Activated CD8-positive, alpha-beta T cell treated with anti-CD3 and anti-CD28 coated beads for 36 hours (primary cell): ENCODE measurements at regions not wholly inside any gene's neighbourhood (a gene's known extent, or its start where the extent isn't known, plus 50 kb on each side); places are given as distances from the start of the nearest gene placed in this dataset.

ENCODE experiments used
- ATAC-seq: fragments of 200-7000 bp; cut with Tn5 transposase; one replicate; pipeline ENCODE4 v1.10.0; 2021; ENCODE audit warnings: mild to moderate bottlenecking, moderate library complexity
- CTCF ChIA-PET: fragments of 350-600 bp; sonication (Branson Sonifier 250); formaldehyde crosslinking; loops from one replicate; lab custom pipeline; 2021; ENCODE audit warnings: antibody characterized with exemption; lab: Charles Lee
- POLR2A ChIA-PET: fragments of 350-600 bp; sonication (Branson Sonifier 250); formaldehyde crosslinking; loops from one replicate; lab custom pipeline; 2021; ENCODE audit warnings: antibody characterized with exemption; lab: Charles Lee
- DNase-seq: peaks from one replicate; pipeline ENCODE4 v3.0.0-alpha.2; 2020
- H3K27ac Mint-ChIP-seq: one replicate; pipeline ENCODE4 v1.8.0; 2021; ENCODE audit warnings: mild to moderate bottlenecking, mixed read lengths
- H3K27me3 Mint-ChIP-seq: one replicate; pipeline ENCODE4 v1.8.0; 2021; ENCODE audit warnings: mixed read lengths
- H3K36me3 Mint-ChIP-seq: one replicate; pipeline ENCODE4 v1.8.0; 2021; ENCODE audit warnings: low read depth, mixed read lengths
- H3K4me1 Mint-ChIP-seq: one replicate; pipeline ENCODE4 v1.8.0; 2021; ENCODE audit warnings: low read depth, mixed read lengths
- H3K4me3 Mint-ChIP-seq: one replicate; pipeline ENCODE4 v1.8.0; 2021; ENCODE audit warnings: mild to moderate bottlenecking, moderate library complexity, mixed read lengths
- H3K9me3 Mint-ChIP-seq: one replicate; pipeline ENCODE4 v1.8.0; 2021; ENCODE audit warnings: mixed read lengths
- CTCF ChIP-seq: fragments of 200-600 bp; IDR thresholded peaks from one replicate; pipeline ENCODE4 v1.8.0; 2022; ENCODE audit warnings: antibody characterized with exemption, mild to moderate bottlenecking
- intact Hi-C: fragments of 100-400 bp; cut with micrococcal nuclease; formaldehyde crosslinking; loops from one replicate; pipeline ENCODE4 v1.10.0; 2022

DNA sequence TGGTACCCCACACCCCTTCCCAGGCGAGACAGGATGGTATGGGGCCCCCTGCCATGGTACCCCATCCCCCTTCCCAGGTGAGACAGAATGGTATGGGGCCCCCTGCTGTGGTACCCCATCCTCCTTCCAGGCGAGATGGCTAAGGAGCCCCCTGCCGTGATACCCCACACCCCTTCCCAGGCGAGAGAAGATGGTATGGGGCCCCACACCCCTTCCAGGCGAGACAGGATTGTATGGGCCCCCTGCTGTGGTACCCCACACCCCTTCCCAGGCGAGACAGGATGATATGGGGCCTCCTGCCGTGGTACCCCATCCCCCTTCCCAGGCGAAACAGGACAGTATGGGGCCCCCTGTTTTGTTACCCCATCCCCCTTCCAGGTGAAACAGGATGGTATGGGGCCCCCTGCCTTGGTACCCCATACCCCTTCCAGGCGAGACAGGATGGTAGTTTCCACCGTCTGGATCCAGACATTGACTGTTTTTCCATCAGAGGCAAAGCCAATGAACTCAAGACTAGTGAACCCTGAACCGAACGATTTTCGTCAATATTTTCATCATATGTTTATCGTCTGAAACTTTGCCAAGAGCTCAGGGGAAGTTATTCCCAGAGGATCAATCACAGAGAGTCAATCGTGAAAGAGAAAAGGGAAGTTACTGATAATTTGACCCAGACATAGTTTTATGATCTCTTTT lies 75.0 kb downstream of the MYCN start:
- no peak for TF ChIP-seq CTCF
- DNase-seq (no peak), ATAC-seq (no peak)
- Mint-ChIP-seq H3K27ac (no peak overlapping the region), H3K4me1 (peaks cover 6% of the 10 kb centered on the region), H3K4me3 (no peak overlapping the region), H3K36me3 (no peaks in the 10 kb centered on the region), H3K27me3 (peaks cover 24% of the 10 kb centered on the region), H3K9me3 (no peaks in the 10 kb centered on the region)
- ChIA-PET POLR2A (no interaction called here), CTCF (no interaction called here)
- intact Hi-C loops: no loop called here

DNA sequence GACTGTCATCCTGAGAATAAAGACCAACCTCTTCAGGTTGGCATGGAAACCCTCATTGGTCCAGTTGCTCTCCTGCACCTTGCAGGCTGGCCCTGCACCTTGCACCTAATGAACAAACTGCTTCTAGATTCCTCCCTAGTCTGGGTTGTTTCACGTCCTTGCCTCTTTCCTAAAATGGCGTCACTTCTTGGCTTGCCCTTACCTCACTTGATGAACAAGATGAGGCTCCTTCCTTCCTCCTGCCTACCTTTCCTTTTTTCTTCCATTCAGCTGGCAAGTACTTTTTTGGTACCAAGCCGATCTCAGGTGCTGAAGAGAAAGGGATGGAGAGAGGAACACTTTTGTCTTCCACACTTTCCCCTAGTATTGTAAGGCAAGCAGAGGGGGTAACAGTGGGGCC lies 74.5 kb downstream of the MYCN start:
- Mint-ChIP-seq H3K27ac (no peak overlapping the region), H3K9me3 (no peaks in the 10 kb centered on the region), H3K4me1 (peaks cover 6% of the 10 kb centered on the region), H3K4me3 (no peak overlapping the region), H3K36me3 (no peaks in the 10 kb centered on the region), H3K27me3 (peaks cover 24% of the 10 kb centered on the region)
- ATAC-seq (no peak), DNase-seq (no peak)
- no peak for TF ChIP-seq CTCF
- POLR2A ChIA-PET: no interaction called here
- intact Hi-C loops: no loop called here
- CTCF ChIA-PET: no interaction called here

GRCh38 chr2:16014041-16014787 lies 73.9 kb downstream of the MYCN start:
- POLR2A ChIA-PET: no interaction called here

DNA sequence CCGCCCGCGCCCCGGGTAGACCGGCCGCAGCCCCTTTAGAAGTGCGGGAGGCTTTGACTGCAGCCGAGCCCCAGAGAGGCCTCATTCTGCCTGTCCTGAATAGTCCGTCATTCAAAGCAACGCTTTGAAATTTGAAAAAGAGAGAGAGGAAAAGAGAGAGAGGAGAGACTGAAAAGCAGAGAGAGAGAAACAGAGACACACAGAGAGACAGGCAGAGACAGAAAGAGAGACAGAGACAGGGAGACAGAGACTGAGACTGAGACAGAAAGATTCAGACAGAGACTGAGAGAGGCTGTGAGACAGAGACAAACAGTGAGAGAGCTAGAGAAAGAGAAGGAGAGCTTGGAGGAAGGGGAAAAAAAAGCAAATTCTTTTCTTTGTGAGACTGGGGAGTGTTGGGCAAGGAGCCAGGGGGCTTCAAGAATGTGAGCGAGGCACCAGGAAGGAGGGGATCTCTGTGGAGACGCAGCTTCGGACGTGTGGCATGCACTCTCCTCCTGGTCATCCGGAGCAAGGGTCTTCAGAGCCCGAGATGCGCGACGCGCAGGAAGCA lies 73.1 kb downstream of the MYCN start:
- DNase-seq: no peak
- no peak for ATAC-seq
- H3K27me3 Mint-ChIP-seq: peaks cover 23% of the 10 kb centered on the region
- CTCF ChIA-PET: no interaction called here
- H3K27ac Mint-ChIP-seq: no peak overlapping the region
- POLR2A ChIA-PET: no interaction called here
- no peak overlapping the region for H3K4me3 Mint-ChIP-seq
- intact Hi-C loops: no loop called here
- H3K36me3 Mint-ChIP-seq: no peaks in the 10 kb centered on the region
- H3K4me1 Mint-ChIP-seq: peaks cover 6% of the 10 kb centered on the region
- no peak for TF ChIP-seq CTCF
- no peaks in the 10 kb centered on the region for H3K9me3 Mint-ChIP-seq

More at GRCh38 chr2:16014041-16014787, 73.9 kb downstream of the MYCN start:
- peaks cover 6% of the 10 kb centered on the region for H3K4me1 Mint-ChIP-seq
- intact Hi-C loops: no loop called here
- no peak for TF ChIP-seq CTCF
- DNase-seq (no peak), ATAC-seq (no peak)
- CTCF ChIA-PET: no interaction called here
- no peak overlapping the region for H3K27ac Mint-ChIP-seq
- no peaks in the 10 kb centered on the region for H3K36me3 Mint-ChIP-seq
- H3K9me3 Mint-ChIP-seq: no peaks in the 10 kb centered on the region
- H3K4me3 Mint-ChIP-seq: no peak overlapping the region
- H3K27me3 Mint-ChIP-seq: peaks cover 23% of the 10 kb centered on the region
